DOHH2 (cell line): ENCODE measurements at regions not wholly inside any gene's neighbourhood (a gene's known extent, or its start where the extent isn't known, plus 50 kb on each side); places are given as distances from the start of the nearest gene placed in this dataset.

Experiments
- H3F3A ChIP-seq: fragments of 200-600 bp; sonication (generic), shearing (Covaris generic); 2 replicates; pipeline ENCODE4 v1.6.0; 2016; ENCODE audit warnings: antibody characterized with exemption, mild to moderate bottlenecking; ENCODE audit not compliant: control insufficient read depth, insufficient read depth
- H3K27ac ChIP-seq: fragments of 200-600 bp; sonication (generic); 2 replicates; pipeline ENCODE4 v1.5.1; 2014; ENCODE audit warnings: low read depth, mild to moderate bottlenecking, low read length, moderate library complexity
- H3K27me3 ChIP-seq: fragments of 200-600 bp; sonication (generic); 2 replicates; pipeline ENCODE4 v1.6.1; 2014; ENCODE audit warnings: mild to moderate bottlenecking, low read length, mixed read lengths; ENCODE audit not compliant: control insufficient read depth
- H3K36me3 ChIP-seq: fragments of 200-600 bp; sonication (generic); 2 replicates; pipeline ENCODE4 v1.6.1; 2014; ENCODE audit warnings: mild to moderate bottlenecking, low read length, moderate library complexity, mixed read lengths; ENCODE audit not compliant: control insufficient read depth
- H3K4me1 ChIP-seq: fragments of 200-600 bp; sonication (generic); 2 replicates; pipeline ENCODE4 v1.6.1; 2014; ENCODE audit warnings: mild to moderate bottlenecking, low read length, mixed read lengths; ENCODE audit not compliant: control insufficient read depth
- H3K4me2 ChIP-seq: fragments of 200-600 bp; sonication (generic); 2 replicates; pipeline ENCODE4 v1.6.0; 2014; ENCODE audit warnings: mild to moderate bottlenecking, low read length, moderate library complexity
- H3K4me3 ChIP-seq: fragments of 200-600 bp; sonication (generic); 2 replicates; pipeline ENCODE4 v1.5.1; 2014; ENCODE audit warnings: mild to moderate bottlenecking, low read length, mixed read lengths
- H3K79me2 ChIP-seq: fragments of 200-600 bp; sonication (generic); 2 replicates; pipeline ENCODE4 v1.6.1; 2014; ENCODE audit warnings: mild to moderate bottlenecking, low read length, mixed read lengths; ENCODE audit not compliant: control insufficient read depth
- H3K9me2 ChIP-seq: fragments of 200-600 bp; sonication (generic); replicated peaks from 2 replicates; pipeline ENCODE4 v1.6.1; 2014; ENCODE audit warnings: mild to moderate bottlenecking, low read length, mixed read lengths; ENCODE audit not compliant: control insufficient read depth
- H3K9me3 ChIP-seq: fragments of 200-600 bp; sonication (generic); 2 replicates; pipeline ENCODE4 v1.6.1; 2014; ENCODE audit warnings: antibody characterized with exemption, low read length, mixed read lengths; ENCODE audit not compliant: control insufficient read depth, insufficient read depth
- H4K20me1 ChIP-seq: fragments of 200-600 bp; sonication (generic); 2 replicates; pipeline ENCODE4 v1.6.0; 2014; ENCODE audit warnings: low read depth, mild to moderate bottlenecking, antibody characterized with exemption, low read length, moderate library complexity; ENCODE audit not compliant: control insufficient read depth, insufficient read depth
- EZH2phosphoT487 ChIP-seq: fragments of 200-600 bp; sonication (generic); IDR thresholded peaks from 2 replicates; pipeline ENCODE4 v1.6.1; 2017; ENCODE audit warnings: borderline replicate concordance, mild to moderate bottlenecking, antibody characterized with exemption, low read length, moderate library complexity, mixed read lengths
- TF ChIP-seq, protein P1 (sequence below): fragments of 200-600 bp; sonication (generic); IDR thresholded peaks from one replicate; pipeline ENCODE4 v1.5.1; 2014; ENCODE audit warnings: antibody characterized with exemption, mild to moderate bottlenecking, low read depth, low read length; ENCODE audit not compliant: poor library complexity, severe bottlenecking

DNA sequence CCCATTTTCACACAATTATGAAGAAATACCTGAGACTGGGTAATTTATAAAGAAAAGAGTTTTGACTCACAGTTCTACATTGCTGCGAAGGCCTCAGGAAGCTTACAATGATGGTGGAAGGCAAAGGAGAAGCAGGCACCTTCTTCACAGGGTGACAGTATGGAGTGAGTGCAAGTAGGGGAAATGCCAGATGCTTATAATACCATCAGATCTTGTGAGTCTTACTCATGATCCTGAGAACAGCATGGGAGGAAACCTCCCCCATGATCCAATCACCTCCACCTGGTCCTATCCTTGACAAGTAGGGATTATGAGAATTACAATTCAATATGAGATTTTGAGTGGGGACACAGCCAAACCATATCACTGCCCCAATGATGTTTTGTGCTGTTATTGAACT, 189.3 kb upstream of the CRY1 start:
- H3K4me1 ChIP-seq: no peaks in the 10 kb centered on the region
- H3K27me3 ChIP-seq: no peaks in the 10 kb centered on the region
- no peaks in the 10 kb centered on the region for H3F3A ChIP-seq
- H3K9me3 ChIP-seq: no peaks in the 10 kb centered on the region
- H3K27ac ChIP-seq: no peak overlapping the region
- no peak overlapping the region for H3K4me2 ChIP-seq
- H3K4me3 ChIP-seq: no peak overlapping the region
- H3K36me3 ChIP-seq: no peaks in the 10 kb centered on the region
- H3K9me2 ChIP-seq: no peaks in the 10 kb centered on the region
- H3K79me2 ChIP-seq: no peaks in the 10 kb centered on the region
- no peaks in the 10 kb centered on the region for H4K20me1 ChIP-seq
- TF ChIP-seq, protein P1, sequence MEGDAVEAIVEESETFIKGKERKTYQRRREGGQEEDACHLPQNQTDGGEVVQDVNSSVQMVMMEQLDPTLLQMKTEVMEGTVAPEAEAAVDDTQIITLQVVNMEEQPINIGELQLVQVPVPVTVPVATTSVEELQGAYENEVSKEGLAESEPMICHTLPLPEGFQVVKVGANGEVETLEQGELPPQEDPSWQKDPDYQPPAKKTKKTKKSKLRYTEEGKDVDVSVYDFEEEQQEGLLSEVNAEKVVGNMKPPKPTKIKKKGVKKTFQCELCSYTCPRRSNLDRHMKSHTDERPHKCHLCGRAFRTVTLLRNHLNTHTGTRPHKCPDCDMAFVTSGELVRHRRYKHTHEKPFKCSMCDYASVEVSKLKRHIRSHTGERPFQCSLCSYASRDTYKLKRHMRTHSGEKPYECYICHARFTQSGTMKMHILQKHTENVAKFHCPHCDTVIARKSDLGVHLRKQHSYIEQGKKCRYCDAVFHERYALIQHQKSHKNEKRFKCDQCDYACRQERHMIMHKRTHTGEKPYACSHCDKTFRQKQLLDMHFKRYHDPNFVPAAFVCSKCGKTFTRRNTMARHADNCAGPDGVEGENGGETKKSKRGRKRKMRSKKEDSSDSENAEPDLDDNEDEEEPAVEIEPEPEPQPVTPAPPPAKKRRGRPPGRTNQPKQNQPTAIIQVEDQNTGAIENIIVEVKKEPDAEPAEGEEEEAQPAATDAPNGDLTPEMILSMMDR: no peak
- TF ChIP-seq EZH2phosphoT487: no peak

DNA sequence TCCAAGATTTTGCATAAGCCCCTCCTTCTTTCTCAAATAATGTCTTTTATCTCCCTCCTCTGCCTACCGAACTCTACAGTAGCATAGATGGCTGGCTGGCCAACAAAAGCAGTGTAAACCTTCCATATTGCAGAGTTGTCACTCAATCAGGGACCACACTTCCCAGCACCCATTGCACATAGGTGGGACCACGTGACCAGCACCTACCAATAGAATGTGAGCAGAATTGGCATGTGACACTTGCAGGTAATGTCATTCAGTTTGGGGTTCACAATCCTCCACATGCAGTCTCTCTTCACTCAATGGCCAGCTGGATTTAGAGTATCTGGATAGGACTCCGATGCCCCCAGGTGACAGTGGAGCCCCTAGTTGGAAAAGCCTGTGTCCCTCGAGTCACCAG, 190.3 kb upstream of the CRY1 start:
- no peaks in the 10 kb centered on the region for H3F3A ChIP-seq
- H3K4me2 ChIP-seq: no peak overlapping the region
- H3K9me3 ChIP-seq: no peaks in the 10 kb centered on the region
- H3K79me2 ChIP-seq: no peaks in the 10 kb centered on the region
- H3K27me3 ChIP-seq: no peaks in the 10 kb centered on the region
- no peaks in the 10 kb centered on the region for H3K9me2 ChIP-seq
- no peaks in the 10 kb centered on the region for H4K20me1 ChIP-seq
- H3K4me3 ChIP-seq: no peak overlapping the region
- H3K36me3 ChIP-seq: no peaks in the 10 kb centered on the region
- TF ChIP-seq, protein P1: no peak
- no peak for TF ChIP-seq EZH2phosphoT487
- no peaks in the 10 kb centered on the region for H3K4me1 ChIP-seq
- no peak overlapping the region for H3K27ac ChIP-seq

DNA sequence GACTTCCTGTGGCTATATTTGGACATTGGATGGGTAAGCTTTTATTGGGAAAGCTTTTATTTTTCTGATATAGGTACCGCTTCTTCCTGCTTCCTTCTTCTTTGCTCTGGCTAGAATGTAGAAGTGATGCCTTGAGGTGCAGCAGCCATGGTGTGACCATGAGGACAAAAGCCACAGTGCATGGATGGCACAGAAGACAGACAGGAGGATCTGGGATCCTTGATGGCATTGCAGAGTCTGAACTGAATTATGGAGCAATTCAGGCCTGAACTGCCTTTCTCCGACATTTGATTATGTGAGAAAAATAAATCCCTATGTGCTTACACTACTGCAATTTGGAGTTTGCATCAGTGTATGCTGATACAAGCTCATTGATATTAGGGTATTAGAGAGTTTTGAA, 191.3 kb upstream of the CRY1 start:
- Histone ChIP-seq H3K4me1 (no peaks in the 10 kb centered on the region), H3K36me3 (no peaks in the 10 kb centered on the region), H3K79me2 (no peaks in the 10 kb centered on the region), H3F3A (no peaks in the 10 kb centered on the region), H3K27me3 (no peaks in the 10 kb centered on the region), H3K4me3 (no peak overlapping the region), H3K27ac (no peak overlapping the region), H3K4me2 (no peak overlapping the region), H4K20me1 (no peaks in the 10 kb centered on the region), H3K9me3 (no peaks in the 10 kb centered on the region), H3K9me2 (no peaks in the 10 kb centered on the region)
- no peak for TF ChIP-seq EZH2phosphoT487
- TF ChIP-seq, protein P1: no peak
